ENCODE measurements at regions not wholly inside any gene's neighbourhood (a gene's known extent, or its start where the extent isn't known, plus 50 kb on each side); places are given as distances from the start of the nearest gene placed in this dataset.

- H3K27ac ChIP-seq (ENCODE audit: low read length): no peak overlapping the region
- no peak for DNase-seq (ENCODE audit: low read depth, low spot score)
- H3K27me3 ChIP-seq (ENCODE audit: control insufficient read depth, insufficient read depth, low read length): no peaks in the 10 kb centered on the region; the same call in 1 of the 2 replicates
Measured at GRCh38 chr20:52577696-52578095, 386.1 kb upstream of the ZFP64 start.

GRCh38 chr20:52572687-52573086, 381.1 kb upstream of the ZFP64 start:
- H3K36me3 ChIP-seq (ENCODE audit: control insufficient read depth, insufficient read depth, low read length): no peaks in the 10 kb centered on the region
- ChIA-PET POLR2A (no interaction called here), CTCF (no interaction called here)
- H3K4me1 ChIP-seq (ENCODE audit: control insufficient read depth, insufficient read depth, low read length): no peaks in the 10 kb centered on the region
- in situ Hi-C loops (cut with HindIII; ENCODE audit: low pct_unique_long_range_greater_than_20kb, low sequenced_read_pairs): no loop called here
- no TSS peak for BruUV-seq (replicated peaks)
- no peaks in the 10 kb centered on the region for H3K9me3 ChIP-seq (ENCODE audit: control insufficient read depth, insufficient read depth, low read depth, low read length)
- intact Hi-C loops (cut with micrococcal nuclease; ENCODE audit: unreplicated experiment): no loop called here
- TF ChIP-seq SIN3A (IDR thresholded peaks at IDR 0.05; ENCODE audit: borderline replicate concordance, insufficient read depth, low read depth, low read length) (no peak), CTCF (IDR thresholded peaks at IDR 0.05) (no peak), POLR2AphosphoS5 (IDR thresholded peaks at IDR 0.05; ENCODE audit: low read depth, low read length) (no peak), REST (IDR thresholded peaks at IDR 0.05; ENCODE audit: insufficient read depth in 1 of 2, low read depth in 2 of 2, low read length in 1 of 2) (no peak), TCF7L2 (IDR thresholded peaks at IDR 0.05; ENCODE audit: low read depth, low read length) (no peak)
- no peaks in the 10 kb centered on the region; the same call in 1 of the 2 replicates for H3K27me3 ChIP-seq (ENCODE audit: control insufficient read depth, insufficient read depth, low read length)
- no peak overlapping the region for H3K4me3 ChIP-seq (ENCODE audit: low read depth in 2 of 2, low read length in 2 of 2)
- no peak overlapping the region for H3K27ac ChIP-seq (ENCODE audit: low read length)
- ATAC-seq: no peak
- no peak for DNase-seq (ENCODE audit: low read depth, low spot score)

More at GRCh38 chr20:52577696-52578095, 386.1 kb upstream of the ZFP64 start:
- H3K9me3 ChIP-seq (ENCODE audit: control insufficient read depth, insufficient read depth, low read depth, low read length): no peaks in the 10 kb centered on the region
- intact Hi-C loops (cut with micrococcal nuclease; ENCODE audit: unreplicated experiment) (no loop called here), in situ Hi-C loops (cut with HindIII; ENCODE audit: low pct_unique_long_range_greater_than_20kb, low sequenced_read_pairs) (no loop called here)
- ChIA-PET CTCF (no interaction called here), POLR2A (no interaction called here)
- no peaks in the 10 kb centered on the region for H3K4me1 ChIP-seq (ENCODE audit: control insufficient read depth, insufficient read depth, low read length)
- TF ChIP-seq TCF7L2 (IDR thresholded peaks at IDR 0.05; ENCODE audit: low read depth, low read length) (no peak), REST (IDR thresholded peaks at IDR 0.05; ENCODE audit: insufficient read depth in 1 of 2, low read depth in 2 of 2, low read length in 1 of 2) (no peak), SIN3A (IDR thresholded peaks at IDR 0.05; ENCODE audit: borderline replicate concordance, insufficient read depth, low read depth, low read length) (no peak)
- ATAC-seq: no peak
- no peak overlapping the region for H3K4me3 ChIP-seq (ENCODE audit: low read depth in 2 of 2, low read length in 2 of 2)
- BruUV-seq (replicated peaks): no TSS peak
- H3K36me3 ChIP-seq (ENCODE audit: control insufficient read depth, insufficient read depth, low read length): no peaks in the 10 kb centered on the region
